GM12878 (cell line): ENCODE measurements at regions not wholly inside any gene's neighbourhood (a gene's known extent, or its start where the extent isn't known, plus 50 kb on each side); places are given as distances from the start of the nearest gene placed in this dataset.
A peak's percentile ranks its signal among the peaks of the same experiment; 100 is the strongest.

Experiments used
- ATAC-seq: fragments of 200-7000 bp; cut with Tn5 transposase; 3 replicates; pipeline ENCODE4 v1.9.1; 2020; ENCODE audit warnings: mild to moderate bottlenecking, moderate library complexity
- BruUV-seq: library from RNA; stranded (reverse); fragments of 400-500 nt; replicated peaks from 2 replicates; lab custom pipeline; 2021; lab: Mats Ljungman, UMichigan
- CTCF ChIA-PET: fragments of 300-600 bp; sonication (Branson Sonifier 250); formaldehyde crosslinking; extraction: SDS; loops from one replicate; lab custom pipeline; 2021; ENCODE audit warnings: inconsistent platforms; lab: Yijun Ruan, JAX
- POLR2A ChIA-PET: fragments of 350-600 bp; formaldehyde crosslinking; extraction: SDS; loops from one replicate; lab custom pipeline; 2021; ENCODE audit warnings: inconsistent platforms; lab: Charles Lee
- RAD21 ChIA-PET: fragments of 300-600 bp; sonication (Branson Sonifier 250); formaldehyde crosslinking; loops from one replicate; lab custom pipeline; 2023; ENCODE audit warnings: antibody characterized with exemption; ENCODE audit not compliant: unreplicated experiment; lab: Charles Lee
- SMC1A ChIA-PET: fragments of 300-600 bp; sonication (Branson Sonifier 250); formaldehyde crosslinking; loops from one replicate; lab custom pipeline; 2023; ENCODE audit not compliant: unreplicated experiment, uncharacterized antibody; lab: Charles Lee
- DNase-seq: peaks from one replicate; pipeline ENCODE4 v3.0.0-alpha.2; 2011; ENCODE audit warnings: low read depth, low spot score
- FAIRE-seq: peaks from 3 replicates; lab custom pipeline; 2011; peaks lifted over from hg19 to GRCh38; lab: Jason Lieb, UNC
- H2AFZ ChIP-seq: 2 replicates; pipeline ENCODE4 v1.6.0; 2011; ENCODE audit warnings: low read depth, low read length, control low read depth; ENCODE audit not compliant: control insufficient read depth
- H3K27ac ChIP-seq: 2 replicates; pipeline ENCODE4 v1.5.1; 2011; ENCODE audit warnings: control low read depth; ENCODE audit not compliant: control insufficient read depth, insufficient read depth
- H3K27me3 ChIP-seq, 2 experiments: replicated peaks in 1 of 2; 2 replicates each; pipeline versions ENCODE4 v1.6.0 to v1.6.1; 2011; ENCODE audit warnings: low read length in 1 of 2; ENCODE audit not compliant: control insufficient read depth in 2 of 2, insufficient read depth in 2 of 2
- H3K36me3 ChIP-seq, 2 experiments: 2 replicates each; pipeline ENCODE4 v1.5.1; 2011; ENCODE audit warnings: low read length in 1 of 2; ENCODE audit not compliant: control insufficient read depth in 2 of 2, insufficient read depth in 2 of 2
- H3K4me1 ChIP-seq: 2 replicates; pipeline ENCODE4 v1.6.1; 2011; ENCODE audit warnings: mild to moderate bottlenecking, low read length, moderate library complexity, mixed read lengths; ENCODE audit not compliant: control insufficient read depth, insufficient read depth
- H3K4me2 ChIP-seq: 2 replicates; pipeline ENCODE4 v1.6.0; 2011; ENCODE audit warnings: control low read depth; ENCODE audit not compliant: control insufficient read depth, insufficient read depth
- H3K4me3 ChIP-seq: fragments of 200-600 bp; sonication (generic); 2 replicates; pipeline ENCODE4 v1.5.1; 2016
- H3K79me2 ChIP-seq: 2 replicates; pipeline ENCODE4 v1.6.0; 2011; ENCODE audit warnings: low read length; ENCODE audit not compliant: control insufficient read depth, insufficient read depth
- H3K9ac ChIP-seq: 2 replicates; pipeline ENCODE4 v1.8.0; 2011; ENCODE audit warnings: low read length, control low read depth, mixed read lengths; ENCODE audit not compliant: control insufficient read depth, insufficient read depth
- H3K9me3 ChIP-seq: replicated peaks from 3 replicates; pipeline ENCODE4 v1.5.1; 2011; ENCODE audit warnings: mild to moderate bottlenecking, low read length; ENCODE audit not compliant: control insufficient read depth, insufficient read depth
- H4K20me1 ChIP-seq: 2 replicates; pipeline ENCODE4 v1.6.0; 2011; ENCODE audit not compliant: control insufficient read depth, insufficient read depth
- EGR1 ChIP-seq, 2 experiments: IDR thresholded peaks; 1 replicate in 1 of 2; 2 replicates in 1 of 2; pipeline ENCODE4 v1.6.1; 2011 to 2012; ENCODE audit warnings: low read depth in 2 of 2, low read length in 2 of 2, borderline replicate concordance in 1 of 2, mild to moderate bottlenecking in 1 of 2, moderate library complexity in 1 of 2
- EP300 ChIP-seq, 2 experiments: fragments of 150-350 bp in 1 of 2; IDR thresholded peaks; 2 replicates each; pipeline ENCODE4 v1.6.1; 2011 to 2012; ENCODE audit warnings: low read depth in 2 of 2, low read length in 2 of 2, borderline replicate concordance in 1 of 2, improper control_type of control experiment in 1 of 2, inconsistent platforms in 1 of 2; ENCODE audit not compliant: control insufficient read depth in 1 of 2
- FOS ChIP-seq: IDR thresholded peaks from 3 replicates; pipeline ENCODE4 v1.6.1; 2011; ENCODE audit warnings: borderline replicate concordance; ENCODE audit not compliant: insufficient read length; ENCODE audit errors: extremely low read depth
- FOXM1 ChIP-seq: IDR thresholded peaks from 2 replicates; pipeline ENCODE4 v1.6.1; 2012; ENCODE audit warnings: low read depth, mild to moderate bottlenecking, inconsistent platforms, low read length, moderate library complexity
- GATAD2B ChIP-seq: fragments of 450-650 bp; conservative IDR thresholded peaks from 2 replicates; pipeline ENCODE4 v1.6.1; 2017; ENCODE audit warnings: low read depth, mild to moderate bottlenecking, moderate library complexity
- NFIC ChIP-seq: IDR thresholded peaks from 2 replicates; pipeline ENCODE4 v1.6.1; 2012; ENCODE audit warnings: low read depth, mild to moderate bottlenecking, inconsistent platforms, low read length, moderate library complexity
- RCOR1 ChIP-seq: conservative IDR thresholded peaks from 2 replicates; pipeline ENCODE4 v1.6.1; 2012; ENCODE audit warnings: low read depth, low read length, improper control_type of control experiment
- TCF12 ChIP-seq: IDR thresholded peaks from 2 replicates; pipeline ENCODE4 v1.6.1; 2011; ENCODE audit warnings: low read depth, mild to moderate bottlenecking, low read length
- YBX1 ChIP-seq: fragments of 450-650 bp; IDR thresholded peaks from 2 replicates; pipeline ENCODE4 v1.6.1; 2016; ENCODE audit warnings: antibody characterized with exemption
- WGBS: methylation state at CpG from one replicate; pipeline ENCODE4 v1.1.6; 2016; ENCODE audit warnings: low lambda C conversion rate; ENCODE audit not compliant: insufficient replicate concordance, insufficient coverage; ENCODE audit errors: missing lambda C conversion rate; 5-methylcytosine and 5-hydroxymethylcytosine counted together
- in situ Hi-C: fragments of 300-500 bp; cut with MboI; formaldehyde crosslinking; loops from 9 replicates; pipeline ENCODE4 v1.14.3; 2018; ENCODE audit warnings: mixed read lengths
- intact Hi-C: fragments of 100-400 bp; cut with micrococcal nuclease; formaldehyde crosslinking; loops from one replicate; pipeline ENCODE4 v1.14.2; 2022; ENCODE audit not compliant: unreplicated experiment
- TF ChIP-seq, protein P1 (sequence below): fragments of 450-650 bp; formaldehyde crosslinking; IDR thresholded peaks from 2 replicates; pipeline ENCODE4 v1.5.0; 2022; ENCODE audit warnings: mild to moderate bottlenecking, missing genetic modification characterization
- TF ChIP-seq, protein P2 (sequence below): fragments of 450-650 bp; IDR thresholded peaks from 2 replicates; pipeline ENCODE4 v1.6.1; 2017; ENCODE audit warnings: borderline replicate concordance

GRCh38 chr13:53623146-53623545 lies 594.5 kb downstream of the OLFM4 start (continued):
- TF ChIP-seq, protein P1, sequence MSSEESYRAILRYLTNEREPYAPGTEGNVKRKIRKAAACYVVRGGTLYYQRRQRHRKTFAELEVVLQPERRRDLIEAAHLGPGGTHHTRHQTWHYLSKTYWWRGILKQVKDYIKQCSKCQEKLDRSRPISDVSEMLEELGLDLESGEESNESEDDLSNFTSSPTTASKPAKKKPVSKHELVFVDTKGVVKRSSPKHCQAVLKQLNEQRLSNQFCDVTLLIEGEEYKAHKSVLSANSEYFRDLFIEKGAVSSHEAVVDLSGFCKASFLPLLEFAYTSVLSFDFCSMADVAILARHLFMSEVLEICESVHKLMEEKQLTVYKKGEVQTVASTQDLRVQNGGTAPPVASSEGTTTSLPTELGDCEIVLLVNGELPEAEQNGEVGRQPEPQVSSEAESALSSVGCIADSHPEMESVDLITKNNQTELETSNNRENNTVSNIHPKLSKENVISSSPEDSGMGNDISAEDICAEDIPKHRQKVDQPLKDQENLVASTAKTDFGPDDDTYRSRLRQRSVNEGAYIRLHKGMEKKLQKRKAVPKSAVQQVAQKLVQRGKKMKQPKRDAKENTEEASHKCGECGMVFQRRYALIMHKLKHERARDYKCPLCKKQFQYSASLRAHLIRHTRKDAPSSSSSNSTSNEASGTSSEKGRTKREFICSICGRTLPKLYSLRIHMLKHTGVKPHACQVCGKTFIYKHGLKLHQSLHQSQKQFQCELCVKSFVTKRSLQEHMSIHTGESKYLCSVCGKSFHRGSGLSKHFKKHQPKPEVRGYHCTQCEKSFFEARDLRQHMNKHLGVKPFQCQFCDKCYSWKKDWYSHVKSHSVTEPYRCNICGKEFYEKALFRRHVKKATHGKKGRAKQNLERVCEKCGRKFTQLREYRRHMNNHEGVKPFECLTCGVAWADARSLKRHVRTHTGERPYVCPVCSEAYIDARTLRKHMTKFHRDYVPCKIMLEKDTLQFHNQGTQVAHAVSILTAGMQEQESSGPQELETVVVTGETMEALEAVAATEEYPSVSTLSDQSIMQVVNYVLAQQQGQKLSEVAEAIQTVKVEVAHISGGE (CRISPR knock-in tag): no peak
- TF ChIP-seq YBX1 (no peak), FOXM1 (no peak), NFIC (no peak), EP300 (IDR thresholded peaks at IDR 0.05; ENCODE audit: borderline replicate concordance in 1 of 2, control insufficient read depth in 1 of 2, low read depth in 2 of 2, low read length in 2 of 2) (no peak)
- TF ChIP-seq, protein P2, sequence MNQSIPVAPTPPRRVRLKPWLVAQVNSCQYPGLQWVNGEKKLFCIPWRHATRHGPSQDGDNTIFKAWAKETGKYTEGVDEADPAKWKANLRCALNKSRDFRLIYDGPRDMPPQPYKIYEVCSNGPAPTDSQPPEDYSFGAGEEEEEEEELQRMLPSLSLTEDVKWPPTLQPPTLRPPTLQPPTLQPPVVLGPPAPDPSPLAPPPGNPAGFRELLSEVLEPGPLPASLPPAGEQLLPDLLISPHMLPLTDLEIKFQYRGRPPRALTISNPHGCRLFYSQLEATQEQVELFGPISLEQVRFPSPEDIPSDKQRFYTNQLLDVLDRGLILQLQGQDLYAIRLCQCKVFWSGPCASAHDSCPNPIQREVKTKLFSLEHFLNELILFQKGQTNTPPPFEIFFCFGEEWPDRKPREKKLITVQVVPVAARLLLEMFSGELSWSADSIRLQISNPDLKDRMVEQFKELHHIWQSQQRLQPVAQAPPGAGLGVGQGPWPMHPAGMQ: no peak

GRCh38 chr13:53631511-53631910 lies 602.9 kb downstream of the OLFM4 start:
- H4K20me1 ChIP-seq: no peaks in the 10 kb centered on the region
- TF ChIP-seq, protein P1 (CRISPR knock-in tag): no peak
- TF ChIP-seq FOS (no peak), GATAD2B (no peak), YBX1 (no peak), EGR1 (IDR thresholded peaks at IDR 0.05; ENCODE audit: borderline replicate concordance in 1 of 2, low read depth in 2 of 2, low read length in 2 of 2) (no peak), TCF12 (no peak), RCOR1 (no peak)

More at GRCh38 chr13:53631511-53631910, 602.9 kb downstream of the OLFM4 start:
- FAIRE-seq (no peak), ATAC-seq (peak; percentile 55), DNase-seq (no peak)
- H3K9ac ChIP-seq: no peak overlapping the region
- no peaks in the 10 kb centered on the region for H3K36me3 ChIP-seq
- in situ Hi-C loops (no loop called here), intact Hi-C loops (no loop called here)
- H3K27ac ChIP-seq: no peak overlapping the region
- H2AFZ ChIP-seq: no peak overlapping the region
- CTCF ChIA-PET: no interaction called here
- RAD21 ChIA-PET: interaction anchor here (1.4 kb wide), 2 partner anchors 18 to 19 kb away, joined by 3 to 8 read pairs; no protein-coding TSS in a partner anchor
- no peak overlapping the region for H3K4me3 ChIP-seq
- H3K27me3 ChIP-seq: no peaks in the 10 kb centered on the region
- no peak overlapping the region for H3K4me2 ChIP-seq
- H3K4me1 ChIP-seq: no peaks in the 10 kb centered on the region
- SMC1A ChIA-PET: interaction anchor here (0.9 to 1.4 kb wide), 2 partner anchors 14 to 30 kb away, joined by 3 read pairs; no protein-coding TSS in a partner anchor
- WGBS: 0% methylated on average over 2 of the region's 2 CpGs
- BruUV-seq: no TSS peak
- no peaks in the 10 kb centered on the region for H3K79me2 ChIP-seq
- POLR2A ChIA-PET: no interaction called here
- no peaks in the 10 kb centered on the region for H3K9me3 ChIP-seq
